Activated CD4-positive, alpha-beta T cell treated with anti-CD3 and anti-CD28 coated beads, Interleukin-2, amount 10 ng/mL, durations not matched to agents 7 days and 5 days (primary cell): ENCODE measurements at regions not wholly inside any gene's neighbourhood (a gene's known extent, or its start where the extent isn't known, plus 50 kb on each side); places are given as distances from the start of the nearest gene placed in this dataset.

Experiments
- CTCF ChIA-PET: fragments of 350-600 bp; sonication (Branson Sonifier 250); formaldehyde crosslinking; loops from one replicate; lab custom pipeline; 2021; ENCODE audit warnings: antibody characterized with exemption; lab: Charles Lee
- POLR2A ChIA-PET: fragments of 350-600 bp; sonication (Branson Sonifier 250); formaldehyde crosslinking; loops from one replicate; lab custom pipeline; 2021; ENCODE audit warnings: antibody characterized with exemption; lab: Charles Lee
- DNase-seq: peaks from one replicate; pipeline ENCODE4 v3.0.0-alpha.2; 2020
- H3K27ac Mint-ChIP-seq: one replicate; pipeline ENCODE4 v1.8.0; 2021; ENCODE audit warnings: mild to moderate bottlenecking, moderate library complexity, mixed read lengths
- H3K27me3 Mint-ChIP-seq: one replicate; pipeline ENCODE4 v1.8.0; 2021; ENCODE audit warnings: mixed read lengths
- H3K36me3 Mint-ChIP-seq: one replicate; pipeline ENCODE4 v1.8.0; 2021; ENCODE audit warnings: low read depth, mixed read lengths
- H3K4me1 Mint-ChIP-seq: one replicate; pipeline ENCODE4 v1.8.0; 2021; ENCODE audit warnings: mixed read lengths
- H3K4me3 Mint-ChIP-seq: one replicate; pipeline ENCODE4 v1.8.0; 2021; ENCODE audit warnings: mild to moderate bottlenecking, moderate library complexity, mixed read lengths
- H3K9me3 Mint-ChIP-seq: one replicate; pipeline ENCODE4 v1.8.0; 2021; ENCODE audit warnings: mixed read lengths

GRCh38 chr4:181987392-181987791 lies 255.8 kb upstream of the TENM3 start:
- Mint-ChIP-seq H3K36me3 (no peaks in the 10 kb centered on the region), H3K9me3 (no peaks in the 10 kb centered on the region), H3K27ac (no peak overlapping the region), H3K4me3 (no peak overlapping the region), H3K4me1 (no peaks in the 10 kb centered on the region), H3K27me3 (no peaks in the 10 kb centered on the region)
- ChIA-PET POLR2A (no interaction called here), CTCF (no interaction called here)
- no peak for DNase-seq

- H3K9me3 Mint-ChIP-seq = no peaks in the 10 kb centered on the region
- CTCF ChIA-PET = no interaction called here
- no peaks in the 10 kb centered on the region for H3K4me1 Mint-ChIP-seq
- H3K36me3 Mint-ChIP-seq = no peaks in the 10 kb centered on the region
- H3K4me3 Mint-ChIP-seq = no peak overlapping the region
- no peak for DNase-seq
- H3K27ac Mint-ChIP-seq = no peak overlapping the region
- POLR2A ChIA-PET = no interaction called here
- H3K27me3 Mint-ChIP-seq = no peaks in the 10 kb centered on the region
Observed at GRCh38 chr4:181989071-181989470, 254.1 kb upstream of the TENM3 start.

- Mint-ChIP-seq H3K27me3 (no peaks in the 10 kb centered on the region), H3K27ac (no peak overlapping the region), H3K36me3 (no peaks in the 10 kb centered on the region), H3K4me3 (no peak overlapping the region), H3K4me1 (no peaks in the 10 kb centered on the region), H3K9me3 (no peaks in the 10 kb centered on the region)
- ChIA-PET CTCF (no interaction called here), POLR2A (no interaction called here)
- DNase-seq = no peak
Observed at GRCh38 chr4:181991369-181992108, 251.7 kb upstream of the TENM3 start.

GRCh38 chr4:181998398-181999295 lies 244.6 kb upstream of the TENM3 start:
- H3K27me3 Mint-ChIP-seq = no peaks in the 10 kb centered on the region

GRCh38 chr4:182000077-182000476 lies 243.1 kb upstream of the TENM3 start:
- Mint-ChIP-seq H3K27me3 (no peaks in the 10 kb centered on the region), H3K9me3 (peaks cover 9% of the 10 kb centered on the region), H3K36me3 (no peaks in the 10 kb centered on the region), H3K4me1 (no peaks in the 10 kb centered on the region), H3K4me3 (no peak overlapping the region), H3K27ac (no peak overlapping the region)
- ChIA-PET POLR2A (no interaction called here), CTCF (no interaction called here)
- no peak for DNase-seq

More at GRCh38 chr4:181998398-181999295, 244.6 kb upstream of the TENM3 start:
- no peak for DNase-seq
- H3K4me1 Mint-ChIP-seq = no peaks in the 10 kb centered on the region
- no peaks in the 10 kb centered on the region for H3K36me3 Mint-ChIP-seq
- H3K27ac Mint-ChIP-seq = no peak overlapping the region
- no peak overlapping the region for H3K4me3 Mint-ChIP-seq
- ChIA-PET POLR2A (no interaction called here), CTCF (no interaction called here)
- H3K9me3 Mint-ChIP-seq = peaks cover 9% of the 10 kb centered on the region

GRCh38 chr4:182010876-182011275 lies 232.3 kb upstream of the TENM3 start:
- peaks cover 7% of the 10 kb centered on the region for H3K9me3 Mint-ChIP-seq
- CTCF ChIA-PET = no interaction called here
- no peak for DNase-seq
- no peaks in the 10 kb centered on the region for H3K36me3 Mint-ChIP-seq
- no peaks in the 10 kb centered on the region for H3K4me1 Mint-ChIP-seq
- H3K4me3 Mint-ChIP-seq = no peak overlapping the region
- no peak overlapping the region for H3K27ac Mint-ChIP-seq
- POLR2A ChIA-PET = no interaction called here
- H3K27me3 Mint-ChIP-seq = no peaks in the 10 kb centered on the region

GRCh38 chr4:182014164-182014563 lies 229.0 kb upstream of the TENM3 start:
- ChIA-PET POLR2A (no interaction called here), CTCF (no interaction called here)
- H3K4me3 Mint-ChIP-seq = no peak overlapping the region
- H3K4me1 Mint-ChIP-seq = no peaks in the 10 kb centered on the region
- H3K9me3 Mint-ChIP-seq = peaks cover 3% of the 10 kb centered on the region
- H3K27me3 Mint-ChIP-seq = no peaks in the 10 kb centered on the region
- no peak overlapping the region for H3K27ac Mint-ChIP-seq
- DNase-seq = no peak
- H3K36me3 Mint-ChIP-seq = no peaks in the 10 kb centered on the region

GRCh38 chr4:182015014-182015413 lies 228.2 kb upstream of the TENM3 start:
- Mint-ChIP-seq H3K27ac (no peak overlapping the region), H3K4me1 (no peaks in the 10 kb centered on the region), H3K9me3 (peaks cover under 1% of the 10 kb centered on the region), H3K36me3 (no peaks in the 10 kb centered on the region), H3K4me3 (no peak overlapping the region), H3K27me3 (no peaks in the 10 kb centered on the region)
- no peak for DNase-seq
- ChIA-PET POLR2A (no interaction called here), CTCF (no interaction called here)

- Mint-ChIP-seq H3K4me3 (no peak overlapping the region), H3K4me1 (no peaks in the 10 kb centered on the region), H3K9me3 (no peaks in the 10 kb centered on the region), H3K27me3 (no peaks in the 10 kb centered on the region), H3K36me3 (no peaks in the 10 kb centered on the region), H3K27ac (no peak overlapping the region)
- CTCF ChIA-PET = no interaction called here
- DNase-seq = no peak
- POLR2A ChIA-PET = no interaction called here
Observed at GRCh38 chr4:182015893-182016292, 227.3 kb upstream of the TENM3 start.

- Mint-ChIP-seq H3K27me3 (no peaks in the 10 kb centered on the region), H3K27ac (no peak overlapping the region), H3K36me3 (no peaks in the 10 kb centered on the region), H3K4me3 (no peak overlapping the region), H3K9me3 (no peaks in the 10 kb centered on the region), H3K4me1 (no peaks in the 10 kb centered on the region)
- ChIA-PET CTCF (interaction anchor here (0.5 kb wide), 1 partner anchor 37 kb away, joined by 4 read pairs; no protein-coding TSS in a partner anchor), POLR2A (no interaction called here)
- DNase-seq = no peak
Observed at GRCh38 chr4:182017038-182017437, 226.2 kb upstream of the TENM3 start.

GRCh38 chr4:182018691-182019090 lies 224.5 kb upstream of the TENM3 start:
- Mint-ChIP-seq H3K27me3 (no peaks in the 10 kb centered on the region), H3K36me3 (no peaks in the 10 kb centered on the region), H3K4me3 (no peak overlapping the region), H3K27ac (no peak overlapping the region), H3K9me3 (no peaks in the 10 kb centered on the region), H3K4me1 (no peaks in the 10 kb centered on the region)
- DNase-seq = no peak
- ChIA-PET POLR2A (interaction anchor here (0.6 kb wide), 1 partner anchor 489 kb away, joined by 3 read pairs; no protein-coding TSS in a partner anchor), CTCF (no interaction called here)

- H3K4me3 Mint-ChIP-seq = no peak overlapping the region
- no peak overlapping the region for H3K27ac Mint-ChIP-seq
- DNase-seq = no peak
- no peaks in the 10 kb centered on the region for H3K27me3 Mint-ChIP-seq
- no peaks in the 10 kb centered on the region for H3K9me3 Mint-ChIP-seq
- no peaks in the 10 kb centered on the region for H3K36me3 Mint-ChIP-seq
- ChIA-PET POLR2A (no interaction called here), CTCF (no interaction called here)
- H3K4me1 Mint-ChIP-seq = no peaks in the 10 kb centered on the region
Observed at GRCh38 chr4:182019148-182019652, 224.0 kb upstream of the TENM3 start.

- Mint-ChIP-seq H3K27ac (no peak overlapping the region), H3K9me3 (peaks cover 3% of the 10 kb centered on the region), H3K4me1 (no peaks in the 10 kb centered on the region), H3K4me3 (no peak overlapping the region), H3K27me3 (no peaks in the 10 kb centered on the region), H3K36me3 (no peaks in the 10 kb centered on the region)
- ChIA-PET POLR2A (no interaction called here), CTCF (no interaction called here)
- DNase-seq = no peak
Observed at GRCh38 chr4:182022909-182023308, 220.3 kb upstream of the TENM3 start.
